Calu3 (cell line): ENCODE measurements at regions not wholly inside any gene's neighbourhood (a gene's known extent, or its start where the extent isn't known, plus 50 kb on each side); places are given as distances from the start of the nearest gene placed in this dataset.

Experiments
- BruUV-seq: library from RNA; stranded (reverse); fragments of 400-500 nt; replicated peaks from 2 replicates; lab custom pipeline; 2021; lab: Mats Ljungman, UMichigan
- CTCF ChIA-PET: fragments of 300-600 bp; sonication (Branson Sonifier 250); formaldehyde crosslinking; loops from one replicate; lab custom pipeline; 2022; ENCODE audit warnings: antibody characterized with exemption; lab: Charles Lee
- DNase-seq: peaks from one replicate; pipeline ENCODE4 v3.0.0; 2022
- H3K27ac Mint-ChIP-seq: one replicate; pipeline ENCODE4 v1.8.0; 2022; ENCODE audit warnings: mixed read lengths; ENCODE audit not compliant: unreplicated experiment
- H3K27me3 Mint-ChIP-seq: one replicate; pipeline ENCODE4 v1.8.0; 2022; ENCODE audit warnings: mixed read lengths; ENCODE audit not compliant: unreplicated experiment
- H3K36me3 Mint-ChIP-seq: one replicate; pipeline ENCODE4 v1.8.0; 2022; ENCODE audit warnings: mild to moderate bottlenecking, moderate library complexity, mixed read lengths; ENCODE audit not compliant: insufficient read depth, unreplicated experiment
- H3K4me1 Mint-ChIP-seq: one replicate; pipeline ENCODE4 v1.8.0; 2022; ENCODE audit warnings: mild to moderate bottlenecking, low read depth, mixed read lengths; ENCODE audit not compliant: unreplicated experiment
- H3K4me3 Mint-ChIP-seq: one replicate; pipeline ENCODE4 v1.8.0; 2022; ENCODE audit warnings: mild to moderate bottlenecking, low read depth, moderate library complexity, mixed read lengths; ENCODE audit not compliant: unreplicated experiment
- H3K9me3 Mint-ChIP-seq: one replicate; pipeline ENCODE4 v1.8.0; 2022; ENCODE audit warnings: low read depth, mixed read lengths; ENCODE audit not compliant: unreplicated experiment
- CTCF ChIP-seq: fragments of 200-600 bp; IDR thresholded peaks from one replicate; pipeline ENCODE4 v1.8.0; 2022; ENCODE audit warnings: antibody characterized with exemption; ENCODE audit not compliant: unreplicated experiment
- intact Hi-C: fragments of 100-400 bp; cut with micrococcal nuclease; formaldehyde crosslinking; loops from one replicate; pipeline ENCODE4 v1.10.0; 2022; ENCODE audit not compliant: unreplicated experiment

DNA sequence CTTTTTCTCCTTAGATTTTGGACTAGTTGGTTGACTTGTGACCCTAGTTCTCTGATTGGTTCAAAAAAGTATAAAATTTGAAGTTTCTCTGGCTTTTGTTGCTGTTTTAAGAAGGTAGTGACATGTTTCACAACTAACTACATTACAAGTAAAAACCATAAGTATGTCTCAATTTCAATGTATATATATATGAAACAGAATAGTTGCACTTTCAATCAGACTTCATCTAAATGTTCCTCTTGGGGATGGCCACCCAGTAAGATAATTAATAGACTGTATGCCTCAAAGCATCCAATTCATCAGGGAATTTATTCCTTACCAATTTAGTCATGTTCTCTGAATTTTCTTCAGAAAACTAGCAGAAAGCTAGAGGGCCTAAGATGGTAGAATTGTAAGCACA lies 259.7 kb downstream of the RPRM start:
- Mint-ChIP-seq H3K27me3 (no peaks in the 10 kb centered on the region), H3K4me1 (no peaks in the 10 kb centered on the region), H3K27ac (no peak overlapping the region), H3K4me3 (no peak overlapping the region), H3K9me3 (no peaks in the 10 kb centered on the region), H3K36me3 (no peaks in the 10 kb centered on the region)
- BruUV-seq: no TSS peak
- intact Hi-C loops: no loop called here
- TF ChIP-seq CTCF: no peak
- no peak for DNase-seq
- CTCF ChIA-PET: no interaction called here

GRCh38 chr2:153214337-153214736 lies 264.2 kb downstream of the RPRM start:
- DNase-seq: no peak
- Mint-ChIP-seq H3K9me3 (no peaks in the 10 kb centered on the region), H3K4me1 (no peaks in the 10 kb centered on the region), H3K36me3 (no peaks in the 10 kb centered on the region), H3K27ac (no peak overlapping the region), H3K27me3 (no peaks in the 10 kb centered on the region), H3K4me3 (no peak overlapping the region)
- no TSS peak for BruUV-seq
- intact Hi-C loops: no loop called here
- CTCF ChIA-PET: no interaction called here
- no peak for TF ChIP-seq CTCF

GRCh38 chr2:153213022-153213421 lies 265.5 kb downstream of the RPRM start:
- Mint-ChIP-seq H3K4me1 (no peaks in the 10 kb centered on the region), H3K27me3 (no peaks in the 10 kb centered on the region), H3K9me3 (no peaks in the 10 kb centered on the region), H3K4me3 (no peak overlapping the region), H3K36me3 (no peaks in the 10 kb centered on the region), H3K27ac (no peak overlapping the region)
- no peak for TF ChIP-seq CTCF
- BruUV-seq: no TSS peak
- no peak for DNase-seq
- intact Hi-C loops: no loop called here
- CTCF ChIA-PET: no interaction called here

DNA sequence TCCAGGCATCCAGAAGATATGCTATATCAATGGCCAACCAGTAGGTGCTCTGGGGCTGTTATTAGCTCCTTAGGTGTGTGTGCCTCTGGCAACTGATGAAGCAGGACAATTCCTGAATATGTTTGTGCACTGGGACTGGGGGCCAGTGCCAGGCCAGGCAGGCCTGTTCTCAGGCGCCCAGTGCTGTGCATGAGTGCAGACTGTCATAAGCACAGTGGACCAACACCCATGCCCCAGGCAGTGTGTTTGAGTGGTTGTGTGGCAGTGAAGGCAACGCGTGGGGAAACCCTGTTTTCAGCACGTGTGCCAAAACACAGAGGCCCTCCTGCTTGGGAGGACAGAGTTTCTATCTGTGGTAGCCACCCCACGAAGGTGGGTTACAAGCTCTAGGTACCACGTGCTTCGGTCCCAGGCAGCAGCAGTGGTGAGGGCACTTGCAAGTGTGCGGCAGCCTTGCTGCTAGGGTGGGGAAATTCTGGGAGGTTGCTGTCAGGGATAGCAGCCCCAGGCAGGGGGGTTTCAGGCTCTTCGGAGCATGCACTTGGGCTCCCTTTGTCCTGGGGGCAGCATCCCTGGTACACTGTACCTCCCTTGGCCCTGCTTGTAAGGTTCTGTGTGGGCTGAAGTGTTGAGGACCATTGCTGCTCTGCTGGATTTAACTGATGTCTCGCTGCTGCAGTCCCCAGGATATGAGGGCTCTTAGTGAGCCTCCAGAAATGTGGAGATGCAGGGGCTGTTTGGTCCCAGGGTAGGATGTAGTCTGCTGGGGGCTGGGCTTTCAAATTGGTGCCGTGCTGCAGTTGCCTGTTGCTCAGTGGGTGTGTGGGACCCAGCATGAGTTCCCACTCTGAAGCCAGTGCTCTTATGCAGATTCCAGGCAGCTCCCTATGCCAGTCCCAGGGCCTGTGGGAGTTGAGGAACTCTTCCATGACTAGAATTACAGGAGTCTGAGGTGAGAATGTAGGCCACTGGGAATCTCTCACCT lies 280.9 kb downstream of the RPRM start:
- Mint-ChIP-seq H3K4me1 (no peaks in the 10 kb centered on the region), H3K27ac (no peak overlapping the region), H3K9me3 (no peaks in the 10 kb centered on the region), H3K27me3 (no peaks in the 10 kb centered on the region), H3K36me3 (no peaks in the 10 kb centered on the region), H3K4me3 (no peak overlapping the region)
- CTCF ChIA-PET: no interaction called here
- no TSS peak for BruUV-seq
- no peak for DNase-seq
- no peak for TF ChIP-seq CTCF
- intact Hi-C loops: no loop called here
